ENCODE measurements at regions not wholly inside any gene's neighbourhood (a gene's known extent, or its start where the extent isn't known, plus 50 kb on each side); places are given as distances from the start of the nearest gene placed in this dataset.

DNA sequence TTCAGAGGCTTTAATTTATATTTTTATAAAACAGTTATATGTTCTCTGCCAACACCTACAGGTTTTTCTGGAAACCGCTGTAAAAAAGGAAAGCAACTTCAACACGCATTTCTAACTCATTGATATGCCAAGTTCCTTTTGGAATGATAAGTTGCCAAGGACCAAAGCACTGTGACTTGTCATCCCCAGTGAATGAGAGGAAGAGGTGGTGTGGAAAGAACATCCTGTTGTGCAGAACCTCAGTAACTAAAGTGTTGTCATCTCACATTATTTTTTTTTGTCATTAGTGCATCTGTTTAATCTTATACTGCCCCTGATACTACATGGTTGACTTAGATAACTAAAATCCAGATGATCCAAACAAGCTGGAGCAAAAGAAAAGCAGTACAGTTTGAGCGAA lies 96.0 kb upstream of the NEUROD1 start:
- Histone ChIP-seq H3K4me1 (ENCODE audit: control insufficient read depth, insufficient read depth, low read length) (no peaks in the 10 kb centered on the region), H4K20me1 (ENCODE audit: control insufficient read depth, insufficient read depth) (no peaks in the 10 kb centered on the region), H3K4me3 (no peak overlapping the region), H2AFZ (ENCODE audit: control insufficient read depth, low read depth, low read length) (no peak overlapping the region), H3K36me3 (ENCODE audit: control insufficient read depth in 2 of 2, insufficient read depth in 2 of 2, low read length in 1 of 2) (no peaks in the 10 kb centered on the region), H3K4me2 (ENCODE audit: control insufficient read depth, insufficient read depth) (no peak overlapping the region), H3K27ac (ENCODE audit: control insufficient read depth, insufficient read depth) (no peak overlapping the region), H3K9ac (ENCODE audit: control insufficient read depth, insufficient read depth, low read length) (no peak overlapping the region), H3K9me3 (replicated peaks; ENCODE audit: control insufficient read depth, insufficient read depth, low read length) (no peaks in the 10 kb centered on the region), H3K27me3 (replicated peaks in 1 of 2; ENCODE audit: control insufficient read depth in 2 of 2, insufficient read depth in 2 of 2, low read length in 1 of 2) (no peaks in the 10 kb centered on the region), H3K79me2 (ENCODE audit: control insufficient read depth, insufficient read depth, low read length) (no peaks in the 10 kb centered on the region)
- in situ Hi-C loops (cut with MboI) (no loop called here), intact Hi-C loops (cut with micrococcal nuclease; ENCODE audit: unreplicated experiment) (no loop called here)
- BruUV-seq (replicated peaks) = no TSS peak
- ATAC-seq (no peak), DNase-seq (ENCODE audit: low read depth, low spot score) (no peak), FAIRE-seq (no peak)
- CTCF ChIA-PET = no interaction called here
- no peak for TF ChIP-seq NFIC (IDR thresholded peaks at IDR 0.05; ENCODE audit: low read depth, low read length)
- no peak for TF ChIP-seq MTA2 (IDR thresholded peaks at IDR 0.05; ENCODE audit: low read depth)
- TF ChIP-seq MTA3 (IDR thresholded peaks at IDR 0.05; ENCODE audit: borderline replicate concordance, low read length) = no peak
- TF ChIP-seq STAT1 (conservative IDR thresholded peaks at IDR 0.05) = no peak
- TF ChIP-seq PKNOX1 (IDR thresholded peaks at IDR 0.05) = no peak
- TF ChIP-seq IRF4 (IDR thresholded peaks at IDR 0.05; ENCODE audit: low read depth, low read length) = no peak
- no peak for TF ChIP-seq PAX8 (IDR thresholded peaks at IDR 0.05)
- no peak for TF ChIP-seq NR2C1 (IDR thresholded peaks at IDR 0.05)
- no peak for TF ChIP-seq BMI1 (IDR thresholded peaks at IDR 0.05; ENCODE audit: borderline replicate concordance)
- TF ChIP-seq, protein P1, sequence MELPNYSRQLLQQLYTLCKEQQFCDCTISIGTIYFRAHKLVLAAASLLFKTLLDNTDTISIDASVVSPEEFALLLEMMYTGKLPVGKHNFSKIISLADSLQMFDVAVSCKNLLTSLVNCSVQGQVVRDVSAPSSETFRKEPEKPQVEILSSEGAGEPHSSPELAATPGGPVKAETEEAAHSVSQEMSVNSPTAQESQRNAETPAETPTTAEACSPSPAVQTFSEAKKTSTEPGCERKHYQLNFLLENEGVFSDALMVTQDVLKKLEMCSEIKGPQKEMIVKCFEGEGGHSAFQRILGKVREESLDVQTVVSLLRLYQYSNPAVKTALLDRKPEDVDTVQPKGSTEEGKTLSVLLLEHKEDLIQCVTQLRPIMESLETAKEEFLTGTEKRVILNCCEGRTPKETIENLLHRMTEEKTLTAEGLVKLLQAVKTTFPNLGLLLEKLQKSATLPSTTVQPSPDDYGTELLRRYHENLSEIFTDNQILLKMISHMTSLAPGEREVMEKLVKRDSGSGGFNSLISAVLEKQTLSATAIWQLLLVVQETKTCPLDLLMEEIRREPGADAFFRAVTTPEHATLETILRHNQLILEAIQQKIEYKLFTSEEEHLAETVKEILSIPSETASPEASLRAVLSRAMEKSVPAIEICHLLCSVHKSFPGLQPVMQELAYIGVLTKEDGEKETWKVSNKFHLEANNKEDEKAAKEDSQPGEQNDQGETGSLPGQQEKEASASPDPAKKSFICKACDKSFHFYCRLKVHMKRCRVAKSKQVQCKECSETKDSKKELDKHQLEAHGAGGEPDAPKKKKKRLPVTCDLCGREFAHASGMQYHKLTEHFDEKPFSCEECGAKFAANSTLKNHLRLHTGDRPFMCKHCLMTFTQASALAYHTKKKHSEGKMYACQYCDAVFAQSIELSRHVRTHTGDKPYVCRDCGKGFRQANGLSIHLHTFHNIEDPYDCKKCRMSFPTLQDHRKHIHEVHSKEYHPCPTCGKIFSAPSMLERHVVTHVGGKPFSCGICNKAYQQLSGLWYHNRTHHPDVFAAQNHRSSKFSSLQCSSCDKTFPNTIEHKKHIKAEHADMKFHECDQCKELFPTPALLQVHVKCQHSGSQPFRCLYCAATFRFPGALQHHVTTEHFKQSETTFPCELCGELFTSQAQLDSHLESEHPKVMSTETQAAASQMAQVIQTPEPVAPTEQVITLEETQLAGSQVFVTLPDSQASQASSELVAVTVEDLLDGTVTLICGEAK (IDR thresholded peaks at IDR 0.05; ENCODE audit: borderline replicate concordance) = no peak
- TF ChIP-seq BRCA1 (IDR thresholded peaks at IDR 0.05; ENCODE audit: low read depth, low read length) = no peak
- POLR2A ChIA-PET = no interaction called here
- SMC1A ChIA-PET (ENCODE audit: uncharacterized antibody, unreplicated experiment) = interaction anchor here (1.4 kb wide), 1 partner anchor 12 kb away, joined by 5 read pairs; no protein-coding TSS in a partner anchor
- RAD21 ChIA-PET (ENCODE audit: unreplicated experiment) = no interaction called here
- 30% methylated on average over 3 of the region's 3 CpGs for WGBS (ENCODE audit: insufficient coverage, insufficient replicate concordance, low lambda C conversion rate, missing lambda C conversion rate)

All from GM12878 (cell line).